Natural killer cell (primary cell): ENCODE measurements at regions not wholly inside any gene's neighbourhood (a gene's known extent, or its start where the extent isn't known, plus 50 kb on each side); places are given as distances from the start of the nearest gene placed in this dataset.
"Not testable (repeated sequence)": the region's sequence is repeated elsewhere in the genome, so short reads cannot be mapped to it uniquely, and the experiment has no call there.

Experiments
- ATAC-seq, 3 donors: fragments of 150-1000 bp in 2 of 3; fragments of 200-7000 bp in 1 of 3; cut with Tn5 transposase; 1 replicate in 1 of 3; 2 replicates in 2 of 3; pipeline ENCODE4 v1.10.0; 2021; ENCODE audit warnings: mild to moderate bottlenecking in 2 of 3, moderate library complexity in 2 of 3
- DNase-seq, 2 donors: peaks; one replicate each; pipeline versions ENCODE4 v3.0.0 to v3.0.0-alpha.2; 2013 to 2021; ENCODE audit warnings: mixed read lengths in 1 of 2
- H3K27ac ChIP-seq: one replicate; pipeline ENCODE4 v1.5.1; 2013; ENCODE audit warnings: mild to moderate bottlenecking, low read length
- H3K27me3 ChIP-seq: one replicate; pipeline ENCODE4 v1.6.1; 2013; ENCODE audit warnings: low read length; ENCODE audit not compliant: control insufficient read depth, insufficient read depth
- H3K36me3 ChIP-seq: one replicate; pipeline ENCODE4 v1.6.1; 2013; ENCODE audit warnings: low read length; ENCODE audit not compliant: control insufficient read depth, insufficient read depth
- H3K4me1 ChIP-seq: one replicate; pipeline ENCODE4 v1.6.1; 2013; ENCODE audit warnings: low read length; ENCODE audit not compliant: control insufficient read depth, insufficient read depth
- H3K4me3 ChIP-seq: one replicate; pipeline ENCODE4 v1.5.1; 2013; ENCODE audit warnings: low read length
- H3K9me3 ChIP-seq: one replicate; pipeline ENCODE4 v1.6.1; 2013; ENCODE audit warnings: low read length; ENCODE audit not compliant: control insufficient read depth, insufficient read depth
- H3K27ac Mint-ChIP-seq, 2 donors: one replicate each; pipeline ENCODE4 v1.8.0; 2022; ENCODE audit warnings: mild to moderate bottlenecking in 2 of 2, mixed read lengths in 2 of 2, moderate library complexity in 1 of 2
- H3K27me3 Mint-ChIP-seq, 2 donors: one replicate each; pipeline ENCODE4 v1.8.0; 2022; ENCODE audit warnings: low read depth in 2 of 2, mixed read lengths in 2 of 2
- H3K36me3 Mint-ChIP-seq: one replicate; pipeline ENCODE4 v1.8.0; 2022; ENCODE audit warnings: mixed read lengths
- H3K4me1 Mint-ChIP-seq, 2 donors: one replicate each; pipeline ENCODE4 v1.8.0; 2022; ENCODE audit warnings: mixed read lengths in 2 of 2
- H3K4me3 Mint-ChIP-seq: one replicate; pipeline ENCODE4 v1.8.0; 2022; ENCODE audit warnings: mild to moderate bottlenecking, moderate library complexity, mixed read lengths
- H3K9me3 Mint-ChIP-seq, 2 donors: one replicate each; pipeline ENCODE4 v1.8.0; 2022; ENCODE audit warnings: mixed read lengths in 2 of 2
- CTCF ChIP-seq: fragments of 200-600 bp; IDR thresholded peaks from one replicate; pipeline ENCODE4 v1.8.0; 2022; ENCODE audit warnings: antibody characterized with exemption
- WGBS: methylation state at CpG from one replicate; pipeline ENCODE4 v1.1.7; 2013; ENCODE audit warnings: missing lambda C conversion rate; ENCODE audit not compliant: insufficient coverage; 5-methylcytosine and 5-hydroxymethylcytosine counted together
- intact Hi-C: fragments of 100-400 bp; cut with micrococcal nuclease; formaldehyde crosslinking; loops from one replicate; pipeline ENCODE4 v1.14.2; 2022

- no peak for TF ChIP-seq CTCF
- Mint-ChIP-seq H3K4me3 (no peak overlapping the region), H3K27me3 (no peaks in the 10 kb centered on the region), H3K27ac (no peak overlapping the region), H3K9me3 (peaks cover 5 to 7% of the 10 kb centered on the region in 2 donors), H3K36me3 (no peaks in the 10 kb centered on the region), H3K4me1 (peaks cover 0 to 4% of the 10 kb centered on the region in 2 donors)
- no peak overlapping the region for H3K27ac ChIP-seq
- intact Hi-C loops = no loop called here
- no peak for ATAC-seq
- no peak for DNase-seq
- 82% methylated on average over 14 of the region's 14 CpGs for WGBS
- H3K4me1 ChIP-seq = no peaks in the 10 kb centered on the region
- no peaks in the 10 kb centered on the region for H3K9me3 ChIP-seq
- no peaks in the 10 kb centered on the region for H3K36me3 ChIP-seq
- H3K27me3 ChIP-seq = no peaks in the 10 kb centered on the region
- no peak overlapping the region for H3K4me3 ChIP-seq
Observed at GRCh38 chr14:30272848-30273832, 285.8 kb upstream of the G2E3 start.

- H3K4me3 Mint-ChIP-seq = no peak overlapping the region
- Histone ChIP-seq H3K9me3 (no peaks in the 10 kb centered on the region), H3K27ac (no peak overlapping the region), H3K4me3 (no peak overlapping the region), H3K36me3 (no peaks in the 10 kb centered on the region), H3K4me1 (no peaks in the 10 kb centered on the region), H3K27me3 (no peaks in the 10 kb centered on the region)
- H3K27ac Mint-ChIP-seq = no peak overlapping the region
- no peak for DNase-seq
- no peak for TF ChIP-seq CTCF
- H3K36me3 Mint-ChIP-seq = no peaks in the 10 kb centered on the region
- no peak for ATAC-seq
- peaks cover 5 to 8% of the 10 kb centered on the region in 2 donors for H3K9me3 Mint-ChIP-seq
- intact Hi-C loops = no loop called here
- 87% methylated on average over 2 of the region's 3 CpGs for WGBS
- no peaks in the 10 kb centered on the region for H3K4me1 Mint-ChIP-seq
- no peaks in the 10 kb centered on the region for H3K27me3 Mint-ChIP-seq
Observed at GRCh38 chr14:30275604-30276003, 283.4 kb upstream of the G2E3 start.

- no peak for DNase-seq
- Mint-ChIP-seq H3K4me3 (no peak overlapping the region), H3K4me1 (no peaks in the 10 kb centered on the region), H3K9me3 (peaks cover 5 to 8% of the 10 kb centered on the region in 2 donors), H3K36me3 (no peaks in the 10 kb centered on the region), H3K27me3 (no peaks in the 10 kb centered on the region), H3K27ac (no peak overlapping the region)
- Histone ChIP-seq H3K9me3 (no peaks in the 10 kb centered on the region), H3K36me3 (no peaks in the 10 kb centered on the region), H3K4me1 (no peaks in the 10 kb centered on the region), H3K4me3 (no peak overlapping the region), H3K27ac (no peak overlapping the region), H3K27me3 (no peaks in the 10 kb centered on the region)
- no peak for TF ChIP-seq CTCF
- ATAC-seq = no peak
- intact Hi-C loops = no loop called here
- 72% methylated on average over 2 of the region's 2 CpGs for WGBS
Observed at GRCh38 chr14:30277268-30277667, 281.7 kb upstream of the G2E3 start.

GRCh38 chr14:30278856-30279255 is 280.1 kb upstream of the G2E3 start:
- H3K27ac Mint-ChIP-seq, H3K27ac ChIP-seq, H3K27me3 ChIP-seq, DNase-seq, intact Hi-C loops, H3K27me3 Mint-ChIP-seq, H3K9me3 Mint-ChIP-seq, H3K4me1 Mint-ChIP-seq, H3K36me3 ChIP-seq, H3K4me3 ChIP-seq, ATAC-seq, H3K36me3 Mint-ChIP-seq, H3K4me1 ChIP-seq, H3K4me3 Mint-ChIP-seq, H3K9me3 ChIP-seq: not testable (repeated sequence)
- WGBS = 100% methylated on average over 2 of the region's 2 CpGs
